ENCODE measurements at regions not wholly inside any gene's neighbourhood (a gene's known extent, or its start where the extent isn't known, plus 50 kb on each side); places are given as distances from the start of the nearest gene placed in this dataset.

- DNase-seq (no peak), ATAC-seq (no peak)
- intact Hi-C loops (cut with DNase I) = no loop called here
- H3K36me3 ChIP-seq (replicated peaks in 1 of 2; ENCODE audit: insufficient read depth in 1 of 2, low read depth in 2 of 2) = no peaks in the 10 kb centered on the region
- H3K27ac ChIP-seq = no peak overlapping the region
- H3K27me3 ChIP-seq = no peaks in the 10 kb centered on the region
- 24 to 43% methylated on average over 1 of the region's 1 CpG for WGBS, 2 donors
- H3K9me3 ChIP-seq = no peaks in the 10 kb centered on the region
- no peaks in the 10 kb centered on the region for H3K4me1 ChIP-seq
- H3K4me3 ChIP-seq = no peak overlapping the region
- no peak for TF ChIP-seq CTCF (IDR thresholded peaks at IDR 0.05)
Observed at GRCh38 chr6:91646649-91647048, 1059.8 kb upstream of the MAP3K7 start.

- no peaks in the 10 kb centered on the region for H3K36me3 ChIP-seq (replicated peaks in 1 of 2; ENCODE audit: insufficient read depth in 1 of 2, low read depth in 2 of 2)
- no peak overlapping the region for H3K27ac ChIP-seq
- WGBS, 2 donors = 35 to 37% methylated on average over 2 of the region's 2 CpGs
- DNase-seq (no peak), ATAC-seq (no peak)
- no peaks in the 10 kb centered on the region for H3K4me1 ChIP-seq
- TF ChIP-seq CTCF (IDR thresholded peaks at IDR 0.05) (no peak), POLR2A (IDR thresholded peaks at IDR 0.05) (no peak)
- no peak overlapping the region for H3K4me3 ChIP-seq
- intact Hi-C loops (cut with DNase I) = no loop called here
- H3K9me3 ChIP-seq = no peaks in the 10 kb centered on the region
- H3K27me3 ChIP-seq = no peaks in the 10 kb centered on the region
Observed at GRCh38 chr6:91645811-91646210, 1058.9 kb upstream of the MAP3K7 start.

GRCh38 chr6:91637217-91637616, 1050.3 kb upstream of the MAP3K7 start:
- Histone ChIP-seq H3K27ac (no peak overlapping the region), H3K4me3 (no peak overlapping the region), H3K4me1 (no peaks in the 10 kb centered on the region), H3K9me3 (no peaks in the 10 kb centered on the region), H3K36me3 (replicated peaks in 1 of 2; ENCODE audit: insufficient read depth in 1 of 2, low read depth in 2 of 2) (no peaks in the 10 kb centered on the region), H3K27me3 (no peaks in the 10 kb centered on the region)
- intact Hi-C loops (cut with DNase I) = no loop called here
- no peak for ATAC-seq
- TF ChIP-seq POLR2A (IDR thresholded peaks at IDR 0.05) (no peak), CTCF (IDR thresholded peaks at IDR 0.05) (no peak)
- DNase-seq = no peak
- WGBS, 2 donors = 45 to 53% methylated on average over 1 of the region's 1 CpG

- H3K27me3 ChIP-seq = no peaks in the 10 kb centered on the region
- intact Hi-C loops (cut with DNase I) = no loop called here
- ATAC-seq = no peak
- no peaks in the 10 kb centered on the region for H3K36me3 ChIP-seq (replicated peaks in 1 of 2; ENCODE audit: insufficient read depth in 1 of 2, low read depth in 2 of 2)
- 42% methylated on average over 1 of the region's 1 CpG for WGBS, 2 donors
- H3K4me1 ChIP-seq = no peaks in the 10 kb centered on the region
- TF ChIP-seq POLR2A (IDR thresholded peaks at IDR 0.05) (no peak), CTCF (IDR thresholded peaks at IDR 0.05) (no peak)
- no peak for DNase-seq
- no peak overlapping the region for H3K4me3 ChIP-seq
- H3K9me3 ChIP-seq = no peaks in the 10 kb centered on the region
- H3K27ac ChIP-seq = no peak overlapping the region
Observed at GRCh38 chr6:91634791-91635190, 1047.9 kb upstream of the MAP3K7 start.

GRCh38 chr6:91633374-91634111, 1046.7 kb upstream of the MAP3K7 start:
- 50 to 63% methylated on average over 8 of the region's 8 CpGs for WGBS, 2 donors
- DNase-seq (peak in 1 of 4 donors; percentile 3), ATAC-seq (no peak)
- no peaks in the 10 kb centered on the region for H3K4me1 ChIP-seq
- no peak overlapping the region for H3K4me3 ChIP-seq
- no peaks in the 10 kb centered on the region for H3K9me3 ChIP-seq
- no peaks in the 10 kb centered on the region for H3K36me3 ChIP-seq (replicated peaks in 1 of 2; ENCODE audit: insufficient read depth in 1 of 2, low read depth in 2 of 2)
- intact Hi-C loops (cut with DNase I) = no loop called here
- no peaks in the 10 kb centered on the region for H3K27me3 ChIP-seq
- no peak overlapping the region for H3K27ac ChIP-seq
- TF ChIP-seq POLR2A (IDR thresholded peaks at IDR 0.05) (no peak), CTCF (IDR thresholded peaks at IDR 0.05) (no peak)

Measured in body of pancreas (tissue), 4 donors.